Prostate gland (tissue), 2 donors: ENCODE measurements at regions not wholly inside any gene's neighbourhood (a gene's known extent, or its start where the extent isn't known, plus 50 kb on each side); places are given as distances from the start of the nearest gene placed in this dataset.

Experiments
- DNase-seq: peaks from one replicate; pipeline ENCODE4 v3.0.0-alpha.2; 2019; ENCODE audit warnings: low spot score
- H3K27ac ChIP-seq, 2 donors: fragments of 200-600 bp; sonication (generic); 2 replicates each; pipeline ENCODE4 v1.5.1; 2017 to 2019
- H3K27me3 ChIP-seq: fragments of 200-600 bp; sonication (generic); replicated peaks from 2 replicates; pipeline ENCODE4 v1.5.1; 2019; ENCODE audit not compliant: insufficient read depth
- H3K36me3 ChIP-seq, 2 donors: fragments of 200-600 bp; sonication (generic); 1 replicate in 1 of 2; 2 replicates in 1 of 2; pipeline versions ENCODE4 v1.5.1 to v1.8.1; 2017 to 2019
- H3K4me1 ChIP-seq: fragments of 200-600 bp; sonication (generic); replicated peaks from 2 replicates; pipeline ENCODE4 v1.5.1; 2019
- H3K4me3 ChIP-seq, 2 donors: fragments of 200-600 bp; sonication (generic); 2 replicates each; pipeline ENCODE4 v1.5.1; 2017 to 2019
- H3K9me3 ChIP-seq: fragments of 200-600 bp; sonication (generic); 2 replicates; pipeline ENCODE4 v1.5.1; 2017
- POLR2A ChIP-seq: fragments of 450-650 bp; IDR thresholded peaks from one replicate; pipeline ENCODE4 v1.6.1; 2016; ENCODE audit warnings: antibody characterized with exemption, mild to moderate bottlenecking
- POLR2AphosphoS5 ChIP-seq: sonication (generic); formaldehyde crosslinking; IDR thresholded peaks from one replicate; pipeline ENCODE4 v1.6.1; 2017; ENCODE audit warnings: antibody characterized with exemption
- WGBS: methylation state at CpG from one replicate; pipeline ENCODE4 v1.1.5; 2018; 5-methylcytosine and 5-hydroxymethylcytosine counted together
- intact Hi-C: fragments of 100-400 bp; cut with DNase I; formaldehyde crosslinking; loops from one replicate; pipeline ENCODE4 v1.14.2; 2022
- TF ChIP-seq, protein P1 (sequence below), 4 experiments: fragments of 200-600 bp in 2 of 4; fragments of 450-650 bp in 2 of 4; sonication (generic) in 2 of 4; IDR thresholded peaks; 1 replicate in 3 of 4; 2 replicates in 1 of 4; pipeline ENCODE4 v1.5.1; 2016 to 2019; ENCODE audit warnings: antibody characterized with exemption in 4 of 4, mild to moderate bottlenecking in 2 of 4, moderate library complexity in 2 of 4

DNA sequence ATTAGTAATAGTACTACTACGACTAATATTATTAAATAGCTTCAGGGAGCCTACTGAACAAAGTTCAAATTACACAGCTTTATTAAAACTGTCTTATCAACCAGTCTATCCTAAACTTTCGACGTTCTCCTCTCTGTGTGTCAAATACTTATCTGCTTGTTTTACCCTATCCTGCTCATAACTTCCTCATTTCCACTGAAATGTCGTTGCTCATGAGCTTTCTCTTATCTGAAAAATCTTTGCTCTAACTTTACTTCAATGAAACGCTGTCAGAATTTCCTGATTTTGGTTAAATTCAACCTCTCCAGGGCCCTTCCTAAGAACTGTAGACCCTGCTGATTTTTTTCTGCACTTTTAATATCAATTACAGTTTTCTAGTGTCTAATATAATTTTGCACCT is 1431.0 kb upstream of the WWC1 start:
- TF ChIP-seq POLR2A (no peak), POLR2AphosphoS5 (no peak)
- TF ChIP-seq, protein P1, sequence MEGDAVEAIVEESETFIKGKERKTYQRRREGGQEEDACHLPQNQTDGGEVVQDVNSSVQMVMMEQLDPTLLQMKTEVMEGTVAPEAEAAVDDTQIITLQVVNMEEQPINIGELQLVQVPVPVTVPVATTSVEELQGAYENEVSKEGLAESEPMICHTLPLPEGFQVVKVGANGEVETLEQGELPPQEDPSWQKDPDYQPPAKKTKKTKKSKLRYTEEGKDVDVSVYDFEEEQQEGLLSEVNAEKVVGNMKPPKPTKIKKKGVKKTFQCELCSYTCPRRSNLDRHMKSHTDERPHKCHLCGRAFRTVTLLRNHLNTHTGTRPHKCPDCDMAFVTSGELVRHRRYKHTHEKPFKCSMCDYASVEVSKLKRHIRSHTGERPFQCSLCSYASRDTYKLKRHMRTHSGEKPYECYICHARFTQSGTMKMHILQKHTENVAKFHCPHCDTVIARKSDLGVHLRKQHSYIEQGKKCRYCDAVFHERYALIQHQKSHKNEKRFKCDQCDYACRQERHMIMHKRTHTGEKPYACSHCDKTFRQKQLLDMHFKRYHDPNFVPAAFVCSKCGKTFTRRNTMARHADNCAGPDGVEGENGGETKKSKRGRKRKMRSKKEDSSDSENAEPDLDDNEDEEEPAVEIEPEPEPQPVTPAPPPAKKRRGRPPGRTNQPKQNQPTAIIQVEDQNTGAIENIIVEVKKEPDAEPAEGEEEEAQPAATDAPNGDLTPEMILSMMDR (IDR thresholded peaks at IDR 0.05), result no peak
- Histone ChIP-seq H3K4me3 (no peak overlapping the region), H3K36me3 (no peaks in the 10 kb centered on the region), H3K27ac (no peak overlapping the region), H3K27me3 (no peaks in the 10 kb centered on the region), H3K4me1 (no peaks in the 10 kb centered on the region), H3K9me3 (no peaks in the 10 kb centered on the region)
- no peak for DNase-seq
- 62% methylated on average over 5 of the region's 5 CpGs for WGBS
- intact Hi-C loops, result no loop called here

DNA sequence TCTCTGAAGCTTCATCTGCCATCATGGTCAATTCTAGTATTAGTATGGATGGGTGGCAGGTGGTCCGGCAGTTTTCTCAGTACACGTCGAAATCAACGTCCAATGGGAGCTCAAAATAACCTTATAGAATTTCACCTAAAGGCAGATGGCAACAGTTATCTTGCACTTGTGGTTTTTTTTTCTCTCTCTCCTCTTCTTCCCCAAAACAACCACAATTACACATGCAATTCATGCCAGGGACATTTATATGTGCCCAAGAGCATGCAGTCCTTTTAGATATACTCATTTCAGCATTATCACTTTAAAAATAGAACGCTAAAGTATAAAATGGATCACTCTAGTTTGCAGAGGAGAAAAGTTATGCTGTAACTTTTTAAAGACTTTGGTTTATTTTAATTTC is 1428.9 kb upstream of the WWC1 start:
- Histone ChIP-seq H3K9me3 (no peaks in the 10 kb centered on the region), H3K36me3 (no peaks in the 10 kb centered on the region), H3K4me3 (no peak overlapping the region), H3K27me3 (no peaks in the 10 kb centered on the region), H3K27ac (no peak overlapping the region), H3K4me1 (no peaks in the 10 kb centered on the region)
- DNase-seq, result no peak
- TF ChIP-seq, protein P1 (IDR thresholded peaks at IDR 0.05), result no peak
- TF ChIP-seq POLR2AphosphoS5, result no peak
- no peak for TF ChIP-seq POLR2A
- intact Hi-C loops, result no loop called here
- 89% methylated on average over 5 of the region's 5 CpGs for WGBS

DNA sequence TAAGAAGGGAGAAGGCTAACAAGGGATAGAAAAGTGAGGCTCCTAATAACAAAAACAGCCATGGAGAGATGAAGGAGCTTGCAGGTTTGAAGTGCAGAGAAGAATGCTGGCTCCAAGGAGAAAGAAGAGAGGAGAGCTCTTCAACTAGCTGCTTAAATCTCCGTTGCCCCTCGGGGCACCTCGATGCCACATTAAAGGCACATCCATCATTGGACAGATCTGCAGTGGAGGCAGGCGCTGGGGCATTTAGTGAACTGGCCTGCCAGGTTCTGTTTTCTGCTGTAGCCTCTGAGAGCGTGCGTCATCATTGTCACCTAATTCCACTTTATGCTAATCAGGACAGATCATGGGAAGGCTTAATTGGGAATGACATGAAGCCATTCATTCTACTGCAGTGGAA is 1426.2 kb upstream of the WWC1 start:
- Histone ChIP-seq H3K27ac (no peak overlapping the region), H3K4me1 (no peaks in the 10 kb centered on the region), H3K4me3 (no peak overlapping the region), H3K36me3 (no peaks in the 10 kb centered on the region), H3K9me3 (no peaks in the 10 kb centered on the region), H3K27me3 (no peaks in the 10 kb centered on the region)
- intact Hi-C loops, result no loop called here
- no peak for DNase-seq
- TF ChIP-seq POLR2A, result no peak
- no peak for TF ChIP-seq POLR2AphosphoS5
- TF ChIP-seq, protein P1 (IDR thresholded peaks at IDR 0.05), result no peak
- 89% methylated on average over 6 of the region's 6 CpGs for WGBS

DNA sequence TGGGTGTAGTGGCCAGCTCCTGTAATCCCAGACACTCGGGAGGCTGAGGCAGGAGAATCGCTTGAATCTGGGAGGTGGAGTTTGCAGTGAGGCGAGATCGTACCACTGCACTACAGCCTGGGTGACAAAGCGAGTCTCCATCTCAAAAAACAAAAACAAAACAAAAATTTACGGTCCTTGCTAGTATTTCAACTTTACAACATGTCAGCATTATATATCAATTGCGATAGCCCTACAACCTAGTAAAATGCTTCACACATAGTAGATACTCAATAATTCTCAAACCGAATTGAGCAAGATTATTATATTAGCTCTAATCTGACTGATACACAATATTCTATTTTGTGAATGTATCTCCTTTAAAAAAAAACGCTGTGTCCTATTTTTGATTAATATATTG is 1411.0 kb upstream of the WWC1 start:
- no peak for DNase-seq
- no peaks in the 10 kb centered on the region for H3K4me1 ChIP-seq
- H3K27me3 ChIP-seq, result no peaks in the 10 kb centered on the region
- WGBS, result 92% methylated on average over 9 of the region's 9 CpGs
- intact Hi-C loops, result no loop called here
- H3K36me3 ChIP-seq, result no peaks in the 10 kb centered on the region
- H3K4me3 ChIP-seq, result no peak overlapping the region
- H3K9me3 ChIP-seq, result no peaks in the 10 kb centered on the region
- no peak for TF ChIP-seq POLR2A
- TF ChIP-seq, protein P1 (IDR thresholded peaks at IDR 0.05), result no peak
- TF ChIP-seq POLR2AphosphoS5, result no peak
- H3K27ac ChIP-seq, result no peak overlapping the region

DNA sequence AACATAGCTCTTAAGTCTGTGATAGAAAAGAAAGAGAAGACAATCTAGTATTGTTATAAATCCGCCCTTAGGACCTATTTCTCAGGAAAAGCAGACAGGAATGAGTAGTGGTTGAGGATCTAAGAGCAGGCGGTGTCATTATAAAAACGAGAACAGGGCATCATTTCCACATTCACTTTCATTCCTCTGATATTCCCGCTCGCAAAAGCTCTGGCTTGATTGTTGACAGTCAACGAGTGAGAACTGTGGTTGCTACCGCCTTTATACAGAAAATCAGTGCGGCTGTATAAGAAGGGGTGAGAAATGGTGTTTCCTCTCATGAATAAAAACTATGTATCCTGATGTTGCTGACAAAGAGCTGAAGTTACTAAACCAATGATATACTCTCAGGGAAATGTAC is 1409.6 kb upstream of the WWC1 start:
- H3K9me3 ChIP-seq, result no peaks in the 10 kb centered on the region
- H3K27me3 ChIP-seq, result no peaks in the 10 kb centered on the region
- H3K4me1 ChIP-seq, result no peaks in the 10 kb centered on the region
- H3K27ac ChIP-seq, result no peak overlapping the region
- DNase-seq, result no peak
- no peak overlapping the region for H3K4me3 ChIP-seq
- TF ChIP-seq POLR2AphosphoS5 (no peak), POLR2A (no peak)
- TF ChIP-seq, protein P1 (IDR thresholded peaks at IDR 0.05), result no peak
- intact Hi-C loops, result no loop called here
- WGBS, result 64% methylated on average over 8 of the region's 8 CpGs
- no peaks in the 10 kb centered on the region for H3K36me3 ChIP-seq
